RWPE1 (cell line): ENCODE measurements at regions not wholly inside any gene's neighbourhood (a gene's known extent, or its start where the extent isn't known, plus 50 kb on each side); places are given as distances from the start of the nearest gene placed in this dataset.
A peak's percentile ranks its signal among the peaks of the same experiment; 100 is the strongest.

Experiments
- CTCF ChIA-PET: fragments of 350-600 bp; sonication (Branson Sonifier 250); formaldehyde crosslinking; extraction: SDS; loops from one replicate; lab custom pipeline; 2021; lab: Yijun Ruan, JAX
- POLR2A ChIA-PET: fragments of 400-600 bp; formaldehyde crosslinking; extraction: SDS; loops from one replicate; lab custom pipeline; 2020; ENCODE audit warnings: antibody characterized with exemption; ENCODE audit not compliant: low non-redundant PET; lab: Yijun Ruan, JAX
- DNase-seq: peaks from one replicate; pipeline ENCODE4 v3.0.0; 2012; ENCODE audit warnings: low spot score
- H3K27ac ChIP-seq: fragments of 450-650 bp; 2 replicates; pipeline ENCODE4 v1.5.1; 2017
- CTCF ChIP-seq: fragments of 450-650 bp; conservative IDR thresholded peaks from 2 replicates; pipeline ENCODE4 v1.5.1; 2017; ENCODE audit warnings: low read depth, mild to moderate bottlenecking

- ChIA-PET POLR2A (no interaction called here), CTCF (interaction anchor here (0.6 to 2.0 kb wide), 8 partner anchors 12 to 950 kb away, joined by 3 to 12 read pairs (median 4); no protein-coding TSS in a partner anchor)
- no peak for DNase-seq
- TF ChIP-seq CTCF = 0 out of 2 replicates have a peak, but pooled peaks have one; percentile 2
- H3K27ac ChIP-seq = no peak overlapping the region
Measured at GRCh38 chr13:27869436-27870095, 50.2 kb upstream of the PDX1 start.
